SK-N-SH (cell line): ENCODE measurements at regions not wholly inside any gene's neighbourhood (a gene's known extent, or its start where the extent isn't known, plus 50 kb on each side); places are given as distances from the start of the nearest gene placed in this dataset.

Experiments used
- GABPA ChIP-seq: IDR thresholded peaks from 2 replicates; pipeline ENCODE4 v1.4.0; 2012; ENCODE audit warnings: low read depth, mild to moderate bottlenecking
- JUND ChIP-seq: IDR thresholded peaks from 2 replicates; pipeline ENCODE4 v1.4.0; 2012
- POLR2AphosphoS5 ChIP-seq: IDR thresholded peaks from 2 replicates; pipeline ENCODE4 v1.6.1; 2012; ENCODE audit warnings: low read depth, low read length
- RAD21 ChIP-seq: IDR thresholded peaks from 2 replicates; pipeline ENCODE4 v1.6.1; 2012; ENCODE audit warnings: mild to moderate bottlenecking, low read length
- SIN3A ChIP-seq: IDR thresholded peaks from 2 replicates; pipeline ENCODE4 v1.6.1; 2012; ENCODE audit warnings: low read depth, mild to moderate bottlenecking, low read length, moderate library complexity, borderline replicate concordance
- YY1 ChIP-seq: IDR thresholded peaks from 2 replicates; pipeline ENCODE4 v1.4.0; 2012; ENCODE audit warnings: low read depth, mild to moderate bottlenecking
- TF ChIP-seq, protein P1 (sequence below): fragments of 200-600 bp; sonication (generic); IDR thresholded peaks from 2 replicates; pipeline ENCODE4 v1.6.1; 2017; ENCODE audit warnings: antibody characterized with exemption, mild to moderate bottlenecking, moderate library complexity
- TF ChIP-seq, protein P2 (sequence below): fragments of 150-350 bp; IDR thresholded peaks from 2 replicates; pipeline ENCODE4 v1.6.1; 2017; ENCODE audit warnings: antibody characterized with exemption, low read length, low read depth, borderline replicate concordance
- TF ChIP-seq, protein P3 (sequence below): IDR thresholded peaks from 2 replicates; pipeline ENCODE4 v1.6.1; 2012; ENCODE audit warnings: mild to moderate bottlenecking, low read depth, low read length, moderate library complexity

DNA sequence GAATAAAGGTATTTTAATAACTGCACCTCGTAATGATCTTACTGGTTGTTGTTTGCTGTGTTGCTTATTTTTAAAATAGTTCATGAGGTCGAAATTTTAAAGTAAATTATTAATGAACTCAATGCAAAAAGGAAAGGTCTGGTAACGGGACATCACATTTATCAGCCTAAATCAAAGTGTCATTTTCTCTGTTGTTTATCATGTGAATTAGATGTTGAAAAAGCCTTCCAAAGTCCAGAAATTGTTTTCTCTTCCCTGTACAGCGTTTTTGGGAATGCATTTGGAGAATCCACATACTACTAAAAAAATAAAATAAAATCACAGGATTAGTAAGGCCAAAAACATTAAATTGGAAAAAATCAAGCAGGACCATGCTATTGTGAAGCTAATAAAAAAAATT lies 339.2 kb upstream of the NECTIN3 start:
- TF ChIP-seq JUND (no peak), YY1 (no peak), POLR2AphosphoS5 (no peak), SIN3A (no peak), RAD21 (no peak), GABPA (no peak)
- TF ChIP-seq, protein P1, sequence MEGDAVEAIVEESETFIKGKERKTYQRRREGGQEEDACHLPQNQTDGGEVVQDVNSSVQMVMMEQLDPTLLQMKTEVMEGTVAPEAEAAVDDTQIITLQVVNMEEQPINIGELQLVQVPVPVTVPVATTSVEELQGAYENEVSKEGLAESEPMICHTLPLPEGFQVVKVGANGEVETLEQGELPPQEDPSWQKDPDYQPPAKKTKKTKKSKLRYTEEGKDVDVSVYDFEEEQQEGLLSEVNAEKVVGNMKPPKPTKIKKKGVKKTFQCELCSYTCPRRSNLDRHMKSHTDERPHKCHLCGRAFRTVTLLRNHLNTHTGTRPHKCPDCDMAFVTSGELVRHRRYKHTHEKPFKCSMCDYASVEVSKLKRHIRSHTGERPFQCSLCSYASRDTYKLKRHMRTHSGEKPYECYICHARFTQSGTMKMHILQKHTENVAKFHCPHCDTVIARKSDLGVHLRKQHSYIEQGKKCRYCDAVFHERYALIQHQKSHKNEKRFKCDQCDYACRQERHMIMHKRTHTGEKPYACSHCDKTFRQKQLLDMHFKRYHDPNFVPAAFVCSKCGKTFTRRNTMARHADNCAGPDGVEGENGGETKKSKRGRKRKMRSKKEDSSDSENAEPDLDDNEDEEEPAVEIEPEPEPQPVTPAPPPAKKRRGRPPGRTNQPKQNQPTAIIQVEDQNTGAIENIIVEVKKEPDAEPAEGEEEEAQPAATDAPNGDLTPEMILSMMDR = no peak
- TF ChIP-seq, protein P2, sequence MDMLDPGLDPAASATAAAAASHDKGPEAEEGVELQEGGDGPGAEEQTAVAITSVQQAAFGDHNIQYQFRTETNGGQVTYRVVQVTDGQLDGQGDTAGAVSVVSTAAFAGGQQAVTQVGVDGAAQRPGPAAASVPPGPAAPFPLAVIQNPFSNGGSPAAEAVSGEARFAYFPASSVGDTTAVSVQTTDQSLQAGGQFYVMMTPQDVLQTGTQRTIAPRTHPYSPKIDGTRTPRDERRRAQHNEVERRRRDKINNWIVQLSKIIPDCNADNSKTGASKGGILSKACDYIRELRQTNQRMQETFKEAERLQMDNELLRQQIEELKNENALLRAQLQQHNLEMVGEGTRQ = no peak
- TF ChIP-seq, protein P3, sequence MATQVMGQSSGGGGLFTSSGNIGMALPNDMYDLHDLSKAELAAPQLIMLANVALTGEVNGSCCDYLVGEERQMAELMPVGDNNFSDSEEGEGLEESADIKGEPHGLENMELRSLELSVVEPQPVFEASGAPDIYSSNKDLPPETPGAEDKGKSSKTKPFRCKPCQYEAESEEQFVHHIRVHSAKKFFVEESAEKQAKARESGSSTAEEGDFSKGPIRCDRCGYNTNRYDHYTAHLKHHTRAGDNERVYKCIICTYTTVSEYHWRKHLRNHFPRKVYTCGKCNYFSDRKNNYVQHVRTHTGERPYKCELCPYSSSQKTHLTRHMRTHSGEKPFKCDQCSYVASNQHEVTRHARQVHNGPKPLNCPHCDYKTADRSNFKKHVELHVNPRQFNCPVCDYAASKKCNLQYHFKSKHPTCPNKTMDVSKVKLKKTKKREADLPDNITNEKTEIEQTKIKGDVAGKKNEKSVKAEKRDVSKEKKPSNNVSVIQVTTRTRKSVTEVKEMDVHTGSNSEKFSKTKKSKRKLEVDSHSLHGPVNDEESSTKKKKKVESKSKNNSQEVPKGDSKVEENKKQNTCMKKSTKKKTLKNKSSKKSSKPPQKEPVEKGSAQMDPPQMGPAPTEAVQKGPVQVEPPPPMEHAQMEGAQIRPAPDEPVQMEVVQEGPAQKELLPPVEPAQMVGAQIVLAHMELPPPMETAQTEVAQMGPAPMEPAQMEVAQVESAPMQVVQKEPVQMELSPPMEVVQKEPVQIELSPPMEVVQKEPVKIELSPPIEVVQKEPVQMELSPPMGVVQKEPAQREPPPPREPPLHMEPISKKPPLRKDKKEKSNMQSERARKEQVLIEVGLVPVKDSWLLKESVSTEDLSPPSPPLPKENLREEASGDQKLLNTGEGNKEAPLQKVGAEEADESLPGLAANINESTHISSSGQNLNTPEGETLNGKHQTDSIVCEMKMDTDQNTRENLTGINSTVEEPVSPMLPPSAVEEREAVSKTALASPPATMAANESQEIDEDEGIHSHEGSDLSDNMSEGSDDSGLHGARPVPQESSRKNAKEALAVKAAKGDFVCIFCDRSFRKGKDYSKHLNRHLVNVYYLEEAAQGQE = no peak
